Stomach (tissue), 4 donors: ENCODE measurements at regions not wholly inside any gene's neighbourhood (a gene's known extent, or its start where the extent isn't known, plus 50 kb on each side); places are given as distances from the start of the nearest gene placed in this dataset.

Experiments
- EP300 ChIP-seq: sonication (generic); formaldehyde crosslinking; IDR thresholded peaks from one replicate; pipeline ENCODE4 v1.6.1; 2017; ENCODE audit warnings: antibody characterized with exemption
- POLR2A ChIP-seq, 4 donors: fragments of 450-650 bp; IDR thresholded peaks; one replicate each; pipeline ENCODE4 v1.6.1; 2016; ENCODE audit warnings: antibody characterized with exemption in 4 of 4, control low read depth in 2 of 4, mild to moderate bottlenecking in 1 of 4, moderate library complexity in 1 of 4
- POLR2AphosphoS5 ChIP-seq, 3 donors: sonication (generic); formaldehyde crosslinking; IDR thresholded peaks; one replicate each; pipeline ENCODE4 v1.6.1; 2016; ENCODE audit warnings: antibody characterized with exemption in 3 of 3
- TF ChIP-seq, protein P1 (sequence below), 7 experiments: fragments of 450-650 bp in 4 of 7; fragments of 200-600 bp in 3 of 7; sonication (generic) in 3 of 7; IDR thresholded peaks; one replicate each; pipeline ENCODE4 v1.5.1; 2016 to 2019; ENCODE audit warnings: antibody characterized with exemption in 7 of 7, control low read depth in 2 of 7, mild to moderate bottlenecking in 1 of 7

DNA sequence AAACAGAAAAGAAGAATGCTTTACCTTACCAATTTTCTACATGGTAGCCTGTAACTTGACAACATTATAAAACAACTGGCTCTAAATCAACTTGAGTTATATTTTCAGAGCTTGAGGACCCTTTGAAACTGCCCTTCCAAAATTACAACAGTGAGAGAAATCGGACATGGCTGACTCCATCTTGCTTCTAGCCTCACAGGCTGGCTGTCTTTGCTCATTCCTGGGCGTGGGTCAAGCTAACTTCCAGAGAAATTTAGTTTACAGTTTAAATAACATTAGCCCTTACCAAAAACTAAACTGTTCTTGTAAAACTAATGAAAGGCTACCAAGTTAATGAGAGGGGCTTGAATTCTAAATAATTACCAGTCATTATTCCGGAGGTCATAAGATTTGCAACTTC lies 183.4 kb downstream of the AKR1D1 start:
- TF ChIP-seq, protein P1, sequence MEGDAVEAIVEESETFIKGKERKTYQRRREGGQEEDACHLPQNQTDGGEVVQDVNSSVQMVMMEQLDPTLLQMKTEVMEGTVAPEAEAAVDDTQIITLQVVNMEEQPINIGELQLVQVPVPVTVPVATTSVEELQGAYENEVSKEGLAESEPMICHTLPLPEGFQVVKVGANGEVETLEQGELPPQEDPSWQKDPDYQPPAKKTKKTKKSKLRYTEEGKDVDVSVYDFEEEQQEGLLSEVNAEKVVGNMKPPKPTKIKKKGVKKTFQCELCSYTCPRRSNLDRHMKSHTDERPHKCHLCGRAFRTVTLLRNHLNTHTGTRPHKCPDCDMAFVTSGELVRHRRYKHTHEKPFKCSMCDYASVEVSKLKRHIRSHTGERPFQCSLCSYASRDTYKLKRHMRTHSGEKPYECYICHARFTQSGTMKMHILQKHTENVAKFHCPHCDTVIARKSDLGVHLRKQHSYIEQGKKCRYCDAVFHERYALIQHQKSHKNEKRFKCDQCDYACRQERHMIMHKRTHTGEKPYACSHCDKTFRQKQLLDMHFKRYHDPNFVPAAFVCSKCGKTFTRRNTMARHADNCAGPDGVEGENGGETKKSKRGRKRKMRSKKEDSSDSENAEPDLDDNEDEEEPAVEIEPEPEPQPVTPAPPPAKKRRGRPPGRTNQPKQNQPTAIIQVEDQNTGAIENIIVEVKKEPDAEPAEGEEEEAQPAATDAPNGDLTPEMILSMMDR (IDR thresholded peaks at IDR 0.05): no peak
- no peak for TF ChIP-seq EP300
- TF ChIP-seq POLR2AphosphoS5 (IDR thresholded peaks at IDR 0.05): no peak
- no peak for TF ChIP-seq POLR2A (IDR thresholded peaks at IDR 0.05)
